ENCODE measurements at regions not wholly inside any gene's neighbourhood (a gene's known extent, or its start where the extent isn't known, plus 50 kb on each side); places are given as distances from the start of the nearest gene placed in this dataset.

DNA sequence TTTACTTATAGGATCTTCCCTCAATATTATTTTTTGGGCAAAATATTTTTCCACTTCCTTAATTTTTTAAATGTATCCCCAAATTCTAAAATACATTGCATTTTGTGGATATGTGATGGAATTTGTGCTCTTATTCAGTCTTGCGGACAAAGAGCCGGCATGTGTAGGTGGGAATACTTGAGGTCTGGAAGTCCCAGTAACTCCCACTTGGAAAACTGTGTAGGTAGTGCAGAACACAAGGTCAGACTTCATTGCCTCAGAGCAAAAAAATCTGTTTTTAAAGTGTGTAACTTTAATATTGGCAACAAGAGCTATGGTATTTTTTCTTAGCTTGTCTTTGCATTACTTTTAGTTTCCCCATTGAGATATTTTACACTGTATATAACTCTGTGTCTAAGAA, 68.5 kb upstream of the SEMA3A start:
- Histone ChIP-seq H3K36me3 (ENCODE audit: insufficient read depth, low read length) (no peaks in the 10 kb centered on the region), H3K9me2 (ENCODE audit: insufficient read depth, low read length) (no peaks in the 10 kb centered on the region), H3K4me2 (ENCODE audit: low read length) (no peak overlapping the region), H3K79me2 (ENCODE audit: insufficient read depth, low read depth, low read length) (no peaks in the 10 kb centered on the region), H2AFZ (ENCODE audit: low read length) (no peak overlapping the region), H3K4me3 (ENCODE audit: low read depth, low read length, poor library complexity, severe bottlenecking) (no peak overlapping the region), H3K27ac (ENCODE audit: low read depth, low read length, poor library complexity, severe bottlenecking) (no peak overlapping the region), H3K4me1 (ENCODE audit: insufficient read depth, low read length, poor library complexity, severe bottlenecking) (no peaks in the 10 kb centered on the region), H3K9me3 (ENCODE audit: low read length) (no peaks in the 10 kb centered on the region), H4K20me1 (ENCODE audit: insufficient read depth, low read length) (no peaks in the 10 kb centered on the region)
- no TSS peak for BruUV-seq (replicated peaks)
- POLR2A ChIA-PET = no interaction called here
- TF ChIP-seq EZH2phosphoT487 (IDR thresholded peaks at IDR 0.05; ENCODE audit: borderline replicate concordance, low read depth, low read length) = no peak
- TF ChIP-seq, protein P1, sequence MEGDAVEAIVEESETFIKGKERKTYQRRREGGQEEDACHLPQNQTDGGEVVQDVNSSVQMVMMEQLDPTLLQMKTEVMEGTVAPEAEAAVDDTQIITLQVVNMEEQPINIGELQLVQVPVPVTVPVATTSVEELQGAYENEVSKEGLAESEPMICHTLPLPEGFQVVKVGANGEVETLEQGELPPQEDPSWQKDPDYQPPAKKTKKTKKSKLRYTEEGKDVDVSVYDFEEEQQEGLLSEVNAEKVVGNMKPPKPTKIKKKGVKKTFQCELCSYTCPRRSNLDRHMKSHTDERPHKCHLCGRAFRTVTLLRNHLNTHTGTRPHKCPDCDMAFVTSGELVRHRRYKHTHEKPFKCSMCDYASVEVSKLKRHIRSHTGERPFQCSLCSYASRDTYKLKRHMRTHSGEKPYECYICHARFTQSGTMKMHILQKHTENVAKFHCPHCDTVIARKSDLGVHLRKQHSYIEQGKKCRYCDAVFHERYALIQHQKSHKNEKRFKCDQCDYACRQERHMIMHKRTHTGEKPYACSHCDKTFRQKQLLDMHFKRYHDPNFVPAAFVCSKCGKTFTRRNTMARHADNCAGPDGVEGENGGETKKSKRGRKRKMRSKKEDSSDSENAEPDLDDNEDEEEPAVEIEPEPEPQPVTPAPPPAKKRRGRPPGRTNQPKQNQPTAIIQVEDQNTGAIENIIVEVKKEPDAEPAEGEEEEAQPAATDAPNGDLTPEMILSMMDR (conservative IDR thresholded peaks at IDR 0.05; ENCODE audit: low read length) = no peak
- CTCF ChIA-PET (ENCODE audit: unreplicated experiment) = no interaction called here
- DNase-seq (ENCODE audit: low spot score) = no peak
- intact Hi-C loops (cut with micrococcal nuclease; ENCODE audit: unreplicated experiment) = no loop called here

DNA sequence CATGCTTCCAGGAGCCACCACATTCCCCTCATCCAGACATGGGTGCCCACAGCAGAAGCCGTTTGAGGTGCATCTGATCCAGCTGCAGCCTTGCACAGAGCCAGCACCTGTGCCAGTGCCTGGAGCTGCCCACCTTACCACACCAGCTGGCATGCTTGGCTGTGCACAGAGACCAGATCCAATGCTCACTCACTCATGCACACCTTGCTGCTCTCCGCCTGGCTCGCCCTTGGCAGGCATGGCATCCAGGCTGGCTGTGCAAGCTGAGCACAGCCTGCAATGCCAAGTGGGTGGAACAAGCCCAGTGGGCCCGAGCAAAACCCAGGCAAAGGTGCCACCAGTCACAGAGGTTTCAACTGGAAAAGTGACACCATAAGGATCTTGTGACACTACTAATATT, 66.9 kb upstream of the SEMA3A start:
- no peaks in the 10 kb centered on the region for H3K9me3 ChIP-seq (ENCODE audit: low read length)
- no peak overlapping the region for H2AFZ ChIP-seq (ENCODE audit: low read length)
- H3K4me3 ChIP-seq (ENCODE audit: low read depth, low read length, poor library complexity, severe bottlenecking) = no peak overlapping the region
- H3K27ac ChIP-seq (ENCODE audit: low read depth, low read length, poor library complexity, severe bottlenecking) = no peak overlapping the region
- H3K79me2 ChIP-seq (ENCODE audit: insufficient read depth, low read depth, low read length) = no peaks in the 10 kb centered on the region
- no peak for TF ChIP-seq EZH2phosphoT487 (IDR thresholded peaks at IDR 0.05; ENCODE audit: borderline replicate concordance, low read depth, low read length)
- TF ChIP-seq, protein P1 (conservative IDR thresholded peaks at IDR 0.05; ENCODE audit: low read length) = no peak
- no peak overlapping the region for H3K4me2 ChIP-seq (ENCODE audit: low read length)
- intact Hi-C loops (cut with micrococcal nuclease; ENCODE audit: unreplicated experiment) = no loop called here
- ChIA-PET POLR2A (no interaction called here), CTCF (ENCODE audit: unreplicated experiment) (no interaction called here)
- H4K20me1 ChIP-seq (ENCODE audit: insufficient read depth, low read length) = no peaks in the 10 kb centered on the region
- H3K36me3 ChIP-seq (ENCODE audit: insufficient read depth, low read length) = no peaks in the 10 kb centered on the region
- no peaks in the 10 kb centered on the region for H3K9me2 ChIP-seq (ENCODE audit: insufficient read depth, low read length)
- no TSS peak for BruUV-seq (replicated peaks)
- H3K4me1 ChIP-seq (ENCODE audit: insufficient read depth, low read length, poor library complexity, severe bottlenecking) = no peaks in the 10 kb centered on the region
- no peak for DNase-seq (ENCODE audit: low spot score)

DNA sequence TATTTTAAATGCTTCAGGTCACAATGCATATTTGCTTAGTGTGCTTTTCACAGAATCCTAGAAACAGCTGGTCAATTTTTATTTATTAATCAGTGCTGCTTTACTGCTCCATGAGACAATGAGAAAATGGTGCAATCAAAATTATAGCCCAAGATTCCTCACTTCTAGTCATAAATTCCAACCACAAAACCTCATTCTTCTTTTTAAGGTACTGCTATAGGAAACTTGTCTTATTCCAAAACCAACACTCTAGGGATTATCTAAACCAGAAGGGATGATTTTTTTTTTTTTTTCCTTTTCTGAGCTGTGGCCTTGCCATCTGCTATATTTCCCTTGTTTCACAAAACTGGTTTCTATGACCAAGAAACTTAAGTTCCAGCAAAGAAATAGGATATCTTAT, 64.0 kb upstream of the SEMA3A start:
- POLR2A ChIA-PET = no interaction called here
- no peak for DNase-seq (ENCODE audit: low spot score)
- H3K79me2 ChIP-seq (ENCODE audit: insufficient read depth, low read depth, low read length) = no peaks in the 10 kb centered on the region
- H3K4me2 ChIP-seq (ENCODE audit: low read length) = no peak overlapping the region
- H2AFZ ChIP-seq (ENCODE audit: low read length) = no peak overlapping the region
- H3K36me3 ChIP-seq (ENCODE audit: insufficient read depth, low read length) = no peaks in the 10 kb centered on the region
- CTCF ChIA-PET (ENCODE audit: unreplicated experiment) = no interaction called here
- BruUV-seq (replicated peaks) = no TSS peak
- no peak overlapping the region for H3K27ac ChIP-seq (ENCODE audit: low read depth, low read length, poor library complexity, severe bottlenecking)
- H3K9me3 ChIP-seq (ENCODE audit: low read length) = no peaks in the 10 kb centered on the region
- no peaks in the 10 kb centered on the region for H3K4me1 ChIP-seq (ENCODE audit: insufficient read depth, low read length, poor library complexity, severe bottlenecking)
- TF ChIP-seq, protein P1 (conservative IDR thresholded peaks at IDR 0.05; ENCODE audit: low read length) = no peak
- TF ChIP-seq EZH2phosphoT487 (IDR thresholded peaks at IDR 0.05; ENCODE audit: borderline replicate concordance, low read depth, low read length) = no peak
- intact Hi-C loops (cut with micrococcal nuclease; ENCODE audit: unreplicated experiment) = no loop called here
- H3K4me3 ChIP-seq (ENCODE audit: low read depth, low read length, poor library complexity, severe bottlenecking) = no peak overlapping the region
- no peaks in the 10 kb centered on the region for H4K20me1 ChIP-seq (ENCODE audit: insufficient read depth, low read length)
- H3K9me2 ChIP-seq (ENCODE audit: insufficient read depth, low read length) = no peaks in the 10 kb centered on the region
